HepG2 (cell line): ENCODE measurements at regions not wholly inside any gene's neighbourhood (a gene's known extent, or its start where the extent isn't known, plus 50 kb on each side); places are given as distances from the start of the nearest gene placed in this dataset.

Source experiments
- ATAC-seq: fragments of 200-7000 bp; cut with Tn5 transposase; 3 replicates; pipeline ENCODE4 v1.9.1; 2020; ENCODE audit warnings: mild to moderate bottlenecking, moderate library complexity
- BruUV-seq: library from RNA; stranded (reverse); fragments of 400-500 nt; replicated peaks from 2 replicates; lab custom pipeline; 2021; lab: Mats Ljungman, UMichigan
- CTCF ChIA-PET: fragments of 300-600 bp; formaldehyde crosslinking; extraction: SDS; loops from one replicate; lab custom pipeline; 2021; ENCODE audit warnings: low total read pairs, inconsistent platforms, low intra/inter-chr PET ratio; lab: Yijun Ruan, JAX
- POLR2A ChIA-PET: fragments of 350-600 bp; sonication (Branson Sonifier 250); formaldehyde crosslinking; loops from one replicate; lab custom pipeline; 2020; ENCODE audit warnings: antibody characterized with exemption, inconsistent platforms; lab: Yijun Ruan, JAX
- DNase-seq: peaks from one replicate; pipeline ENCODE4 v3.0.0-alpha.2; 2015; ENCODE audit warnings: low spot score
- FAIRE-seq: peaks from 3 replicates; lab custom pipeline; 2011; peaks lifted over from hg19 to GRCh38; lab: Jason Lieb, UNC
- H2AFZ ChIP-seq: one replicate; pipeline ENCODE4 v1.6.1; 2011; ENCODE audit warnings: low read length, inconsistent platforms
- H3K27ac ChIP-seq: fragments of 300-600 bp; 3 replicates; pipeline ENCODE4 v1.8.0; 2011; ENCODE audit warnings: mixed run types, mild to moderate bottlenecking, mixed read lengths, low read length, inconsistent platforms; ENCODE audit not compliant: insufficient read depth; ENCODE audit errors: extremely low read length
- H3K27me3 ChIP-seq, 2 experiments: fragments of 200-600 bp in 1 of 2; 2 replicates in 1 of 2; 3 replicates in 1 of 2; pipeline versions ENCODE4 v1.6.0 to v1.8.0; 2011; ENCODE audit warnings: low read length in 2 of 2, mild to moderate bottlenecking in 2 of 2, moderate library complexity in 2 of 2, inconsistent platforms in 1 of 2; ENCODE audit not compliant: insufficient read depth in 2 of 2, control insufficient read depth in 1 of 2
- H3K36me3 ChIP-seq, 2 experiments: fragments of 200-600 bp in 1 of 2; replicated peaks in 1 of 2; 2 replicates in 1 of 2; 3 replicates in 1 of 2; pipeline versions ENCODE4 v1.5.1 to v1.8.0; 2011; ENCODE audit warnings: low read length in 2 of 2, inconsistent platforms in 1 of 2; ENCODE audit not compliant: insufficient read depth in 2 of 2, control insufficient read depth in 1 of 2
- H3K4me1 ChIP-seq: 2 replicates; pipeline ENCODE4 v1.5.1; 2012; ENCODE audit warnings: low read length, inconsistent platforms; ENCODE audit not compliant: insufficient read depth
- H3K4me2 ChIP-seq: 2 replicates; pipeline ENCODE4 v1.6.0; 2011; ENCODE audit warnings: low read depth, low read length, inconsistent platforms
- H3K4me3 ChIP-seq, 3 experiments: fragments of 200-600 bp in 1 of 3; sonication (generic), shearing (Covaris generic) in 1 of 3; replicated peaks in 1 of 3; 2 replicates each; pipeline ENCODE4 v1.5.1; 2011 to 2016; ENCODE audit warnings: low read length in 3 of 3, inconsistent platforms in 2 of 3, low read depth in 2 of 3, mild to moderate bottlenecking in 2 of 3, control low read depth in 1 of 3, mixed read lengths in 1 of 3; ENCODE audit not compliant: insufficient read depth in 1 of 3
- H3K79me2 ChIP-seq: one replicate; pipeline ENCODE4 v1.6.1; 2011; ENCODE audit warnings: low read length, inconsistent platforms; ENCODE audit not compliant: insufficient read depth
- H3K9ac ChIP-seq: 2 replicates; pipeline ENCODE4 v1.6.0; 2011; ENCODE audit warnings: mild to moderate bottlenecking, low read depth, low read length, inconsistent platforms; ENCODE audit not compliant: insufficient read depth
- H3K9me3 ChIP-seq: 2 replicates; pipeline ENCODE4 v1.5.1; 2012; ENCODE audit warnings: mild to moderate bottlenecking, low read length
- H4K20me1 ChIP-seq: 2 replicates; pipeline ENCODE4 v1.6.0; 2011; ENCODE audit warnings: inconsistent platforms, mild to moderate bottlenecking, low read length, moderate library complexity; ENCODE audit not compliant: insufficient read depth
- CTCF ChIP-seq: sonication (generic); formaldehyde crosslinking; IDR thresholded peaks from 2 replicates; pipeline ENCODE4 v1.5.0; 2020; ENCODE audit warnings: mild to moderate bottlenecking, missing genetic modification reagents, moderate library complexity
- HNF4A ChIP-seq: sonication (generic); formaldehyde crosslinking; IDR thresholded peaks from 2 replicates; pipeline ENCODE4 v1.4.0; 2020; ENCODE audit warnings: missing genetic modification reagents
- SPEN ChIP-seq: sonication (generic); formaldehyde crosslinking; IDR thresholded peaks from 2 replicates; pipeline ENCODE4 v1.5.1; 2020; ENCODE audit warnings: low read depth, mild to moderate bottlenecking, missing genetic modification reagents
- THAP11 ChIP-seq: IDR thresholded peaks from 2 replicates; pipeline ENCODE4 v1.6.1; 2016; ENCODE audit warnings: missing biosample characterization, missing genetic modification reagents
- UBTF ChIP-seq: sonication (generic); formaldehyde crosslinking; IDR thresholded peaks from 2 replicates; pipeline ENCODE4 v1.4.0; 2020; ENCODE audit warnings: mild to moderate bottlenecking, missing genetic modification reagents
- ZNF232 ChIP-seq: sonication (generic); formaldehyde crosslinking; IDR thresholded peaks from 2 replicates; pipeline ENCODE4 v1.4.0; 2020; ENCODE audit warnings: missing genetic modification reagents, borderline replicate concordance
- ZNF263 ChIP-seq: sonication (generic); formaldehyde crosslinking; IDR thresholded peaks from 2 replicates; pipeline ENCODE4 v1.4.0; 2020; ENCODE audit warnings: missing genetic modification reagents
- ZNF350 ChIP-seq: sonication (generic); formaldehyde crosslinking; IDR thresholded peaks from 2 replicates; pipeline ENCODE4 v1.4.0; 2020; ENCODE audit warnings: mild to moderate bottlenecking, low read depth, missing genetic modification reagents, borderline replicate concordance
- ZNF770 ChIP-seq: sonication (generic); formaldehyde crosslinking; IDR thresholded peaks from 2 replicates; pipeline ENCODE4 v1.5.0; 2020; ENCODE audit warnings: mild to moderate bottlenecking, missing genetic modification reagents
- WGBS: methylation state at CpG from one replicate; pipeline ENCODE4 v1.1.6; 2017; ENCODE audit warnings: low lambda C conversion rate; 5-methylcytosine and 5-hydroxymethylcytosine counted together
- in situ Hi-C: cut with HindIII; loops from 2 replicates; pipeline ENCODE4 v1.10.0; 2017; ENCODE audit warnings: low pct_unique_long_range_greater_than_20kb; ENCODE audit not compliant: extremely low pct_ligation_motif_present
- intact Hi-C: fragments of 100-400 bp; cut with micrococcal nuclease; formaldehyde crosslinking; loops from one replicate; pipeline ENCODE4 v1.10.0; 2022; ENCODE audit not compliant: unreplicated experiment
- TF ChIP-seq, protein P1 (sequence below): sonication (generic); formaldehyde crosslinking; IDR thresholded peaks from 2 replicates; pipeline ENCODE4 v1.8.0; 2022; ENCODE audit warnings: mild to moderate bottlenecking, missing genetic modification reagents, borderline replicate concordance
- TF ChIP-seq, protein P2 (sequence below): sonication (generic); formaldehyde crosslinking; IDR thresholded peaks from 2 replicates; pipeline ENCODE4 v1.8.0; 2022; ENCODE audit warnings: missing genetic modification reagents, mild to moderate bottlenecking, borderline replicate concordance
- TF ChIP-seq, protein P3 (sequence below): sonication (generic); formaldehyde crosslinking; IDR thresholded peaks from 2 replicates; pipeline ENCODE4 v1.4.0; 2020; ENCODE audit warnings: missing genetic modification reagents

DNA sequence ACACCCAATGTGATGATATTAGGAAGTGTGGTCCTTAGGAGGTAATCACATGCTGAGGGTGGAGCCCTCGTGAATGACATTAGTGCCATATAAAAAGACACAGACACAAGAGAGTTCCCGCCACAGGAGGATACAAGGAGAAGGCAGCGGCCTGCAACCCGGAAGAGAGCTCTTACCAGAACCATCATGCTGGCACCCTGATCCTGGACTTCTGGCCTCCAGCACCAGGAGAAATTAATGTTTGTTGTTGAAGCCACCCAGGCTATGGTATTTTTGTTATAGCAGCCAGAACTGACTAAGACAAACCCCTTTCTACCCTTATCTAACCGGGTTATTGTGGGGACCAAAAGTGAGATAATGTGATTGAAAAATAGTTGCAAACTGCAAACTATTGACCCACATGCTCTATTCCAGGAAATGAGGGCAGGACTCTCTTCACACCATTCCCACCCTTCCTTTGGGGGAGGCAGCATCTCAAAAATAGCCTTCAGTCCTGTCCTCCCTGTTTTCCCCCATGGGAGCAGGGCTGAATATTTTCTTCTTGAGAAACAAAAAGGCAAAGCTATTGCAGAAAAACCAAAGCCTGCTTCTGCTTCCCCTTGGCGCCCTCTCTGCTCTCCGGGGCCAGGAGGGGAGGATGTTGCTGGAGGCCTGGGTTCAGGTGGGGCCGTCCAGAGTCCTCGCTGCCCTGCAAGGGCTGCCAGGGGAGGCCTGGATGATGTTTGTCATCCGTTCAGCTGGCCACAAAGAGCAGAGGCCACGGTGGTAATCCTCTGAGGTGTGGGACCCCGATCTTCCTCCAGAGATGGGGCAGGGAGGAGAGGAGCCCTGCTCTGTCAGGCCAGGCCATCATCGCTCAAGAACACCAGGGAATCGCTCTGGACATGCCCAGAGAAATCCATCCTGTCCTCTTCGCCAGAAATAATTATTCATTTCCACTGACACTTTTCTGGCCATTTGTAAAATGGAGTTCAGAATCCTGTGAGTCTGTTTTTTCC lies 73.8 kb upstream of the HAAO start:
- ChIA-PET POLR2A (no interaction called here), CTCF (no interaction called here)
- H3K9me3 ChIP-seq: peaks cover 6% of the 10 kb centered on the region
- 35% methylated on average over 14 of the region's 15 CpGs for WGBS
- H3K4me3 ChIP-seq: peak overlapping the region in 1 of 3 experiments; percentile 6; a peak in 1 of 6 replicates
- H3K4me2 ChIP-seq: peak overlapping the region; percentile 43; the same call in 1 of the 2 replicates
- DNase-seq (no peak), ATAC-seq (peak; percentile 81), FAIRE-seq (no peak)
- H3K9ac ChIP-seq: no peak overlapping the region
- in situ Hi-C loops (no loop called here), intact Hi-C loops (no loop called here)
- H3K27me3 ChIP-seq: peaks cover 2 to 29% of the 10 kb centered on the region in 2 experiments; a peak in 3 of 5 replicates
- H3K79me2 ChIP-seq: no peaks in the 10 kb centered on the region
- no TSS peak for BruUV-seq
- H3K4me1 ChIP-seq: peaks cover 20% of the 10 kb centered on the region
- no peak overlapping the region for H2AFZ ChIP-seq
- H3K27ac ChIP-seq: no peak overlapping the region
- H3K36me3 ChIP-seq: no peaks in the 10 kb centered on the region
- H4K20me1 ChIP-seq: no peaks in the 10 kb centered on the region
- TF ChIP-seq THAP11 (CRISPR knock-in tag): no peak
- TF ChIP-seq, protein P1, sequence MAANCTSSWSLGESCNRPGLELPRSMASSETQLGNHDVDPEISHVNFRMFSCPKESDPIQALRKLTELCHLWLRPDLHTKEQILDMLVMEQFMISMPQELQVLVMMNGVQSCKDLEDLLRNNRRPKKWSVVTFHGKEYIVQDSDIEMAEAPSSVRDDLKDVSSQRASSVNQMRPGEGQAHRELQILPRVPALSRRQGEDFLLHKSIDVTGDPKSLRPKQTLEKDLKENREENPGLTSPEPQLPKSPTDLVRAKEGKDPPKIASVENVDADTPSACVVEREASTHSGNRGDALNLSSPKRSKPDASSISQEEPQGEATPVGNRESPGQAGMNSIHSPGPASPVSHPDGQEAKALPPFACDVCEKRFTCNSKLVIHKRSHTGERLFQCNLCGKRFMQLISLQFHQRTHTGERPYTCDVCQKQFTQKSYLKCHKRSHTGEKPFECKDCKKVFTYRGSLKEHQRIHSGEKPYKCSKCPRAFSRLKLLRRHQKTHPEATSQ (CRISPR knock-in tag): no peak
- TF ChIP-seq ZNF350 (CRISPR knock-in tag): 0 out of 2 replicates have a peak, but pooled peaks have one; percentile 35
- TF ChIP-seq SPEN: peak; percentile 32; the same call in 1 of the 2 replicates
- peak; percentile 69; the same call in 1 of the 2 replicates for TF ChIP-seq ZNF770 (CRISPR knock-in tag)
- peak; percentile 32; the same call in 1 of the 2 replicates for TF ChIP-seq HNF4A (CRISPR knock-in tag)
- no peak for TF ChIP-seq ZNF232 (CRISPR knock-in tag)
- peak; percentile 7; the same call in 1 of the 2 replicates for TF ChIP-seq CTCF (CRISPR knock-in tag)
- TF ChIP-seq, protein P2, sequence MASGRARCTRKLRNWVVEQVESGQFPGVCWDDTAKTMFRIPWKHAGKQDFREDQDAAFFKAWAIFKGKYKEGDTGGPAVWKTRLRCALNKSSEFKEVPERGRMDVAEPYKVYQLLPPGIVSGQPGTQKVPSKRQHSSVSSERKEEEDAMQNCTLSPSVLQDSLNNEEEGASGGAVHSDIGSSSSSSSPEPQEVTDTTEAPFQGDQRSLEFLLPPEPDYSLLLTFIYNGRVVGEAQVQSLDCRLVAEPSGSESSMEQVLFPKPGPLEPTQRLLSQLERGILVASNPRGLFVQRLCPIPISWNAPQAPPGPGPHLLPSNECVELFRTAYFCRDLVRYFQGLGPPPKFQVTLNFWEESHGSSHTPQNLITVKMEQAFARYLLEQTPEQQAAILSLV (CRISPR knock-in tag): no peak
- 0 out of 2 replicates have a peak, but pooled peaks have one; percentile 17 for TF ChIP-seq ZNF263
- TF ChIP-seq, protein P3, sequence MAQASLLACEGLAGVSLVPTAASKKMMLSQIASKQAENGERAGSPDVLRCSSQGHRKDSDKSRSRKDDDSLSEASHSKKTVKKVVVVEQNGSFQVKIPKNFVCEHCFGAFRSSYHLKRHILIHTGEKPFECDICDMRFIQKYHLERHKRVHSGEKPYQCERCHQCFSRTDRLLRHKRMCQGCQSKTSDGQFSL (CRISPR knock-in tag): no peak
- TF ChIP-seq UBTF: peak; percentile 42; the same call in 1 of the 2 replicates
